Lower lobe of right lung (tissue), 2 donors: ENCODE measurements at regions not wholly inside any gene's neighbourhood (a gene's known extent, or its start where the extent isn't known, plus 50 kb on each side); places are given as distances from the start of the nearest gene placed in this dataset.

ENCODE experiments used
- ATAC-seq, 2 donors: fragments of 200-7000 bp; cut with Tn5 transposase; one replicate each; pipeline ENCODE4 v1.9.1; 2020 to 2022; ENCODE audit warnings: mild to moderate bottlenecking in 2 of 2, moderate library complexity in 2 of 2
- DNase-seq: peaks from one replicate; pipeline ENCODE4 v3.0.0-alpha.2; 2020
- H3K27ac ChIP-seq: fragments of 200-600 bp; one replicate; pipeline ENCODE4 v1.8.0; 2022
- H3K27me3 ChIP-seq: fragments of 200-600 bp; one replicate; pipeline ENCODE4 v1.8.0; 2022; ENCODE audit warnings: low read depth
- H3K36me3 ChIP-seq: fragments of 200-600 bp; one replicate; pipeline ENCODE4 v1.8.0; 2022; ENCODE audit warnings: mild to moderate bottlenecking
- H3K4me1 ChIP-seq: fragments of 200-600 bp; one replicate; pipeline ENCODE4 v1.8.0; 2022
- H3K4me3 ChIP-seq: fragments of 200-600 bp; one replicate; pipeline ENCODE4 v1.8.0; 2022; ENCODE audit warnings: mild to moderate bottlenecking
- H3K9me3 ChIP-seq: fragments of 200-600 bp; one replicate; pipeline ENCODE4 v1.8.0; 2022
- intact Hi-C: fragments of 100-400 bp; cut with DNase I; formaldehyde crosslinking; loops from one replicate; pipeline ENCODE4 v1.11.0; 2022
- TF ChIP-seq, protein P1 (sequence below): fragments of 200-600 bp; IDR thresholded peaks from one replicate; pipeline ENCODE4 v1.8.0; 2022; ENCODE audit warnings: antibody characterized with exemption, mild to moderate bottlenecking
- donor health status: DM: no; HTN: yes; CAD: no; lungs with severe emphysema.

DNA sequence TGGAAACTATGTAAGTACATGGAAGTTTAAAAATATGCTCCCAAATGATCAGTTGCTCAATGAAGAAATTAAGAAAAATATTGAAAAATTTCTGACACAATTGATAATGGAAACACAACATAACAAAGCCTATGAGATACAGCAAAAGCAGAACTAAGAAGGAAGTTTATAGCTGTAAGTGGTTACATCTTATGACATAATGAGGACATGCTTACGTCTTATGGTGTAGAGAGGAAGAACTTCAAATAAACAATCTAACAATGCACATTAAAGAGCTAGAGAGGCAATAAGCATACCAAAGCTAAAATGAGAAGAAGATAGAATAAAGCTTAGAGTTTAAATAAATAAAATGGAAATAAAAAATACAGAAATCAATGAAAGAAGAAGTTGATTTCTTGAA lies 50.0 kb upstream of the CEACAM21 start:
- no peak for DNase-seq
- no peaks in the 10 kb centered on the region for H3K9me3 ChIP-seq
- H3K27ac ChIP-seq, result no peak overlapping the region
- H3K27me3 ChIP-seq, result peaks cover 16% of the 10 kb centered on the region
- intact Hi-C loops, result no loop called here
- no peaks in the 10 kb centered on the region for H3K36me3 ChIP-seq
- TF ChIP-seq, protein P1, sequence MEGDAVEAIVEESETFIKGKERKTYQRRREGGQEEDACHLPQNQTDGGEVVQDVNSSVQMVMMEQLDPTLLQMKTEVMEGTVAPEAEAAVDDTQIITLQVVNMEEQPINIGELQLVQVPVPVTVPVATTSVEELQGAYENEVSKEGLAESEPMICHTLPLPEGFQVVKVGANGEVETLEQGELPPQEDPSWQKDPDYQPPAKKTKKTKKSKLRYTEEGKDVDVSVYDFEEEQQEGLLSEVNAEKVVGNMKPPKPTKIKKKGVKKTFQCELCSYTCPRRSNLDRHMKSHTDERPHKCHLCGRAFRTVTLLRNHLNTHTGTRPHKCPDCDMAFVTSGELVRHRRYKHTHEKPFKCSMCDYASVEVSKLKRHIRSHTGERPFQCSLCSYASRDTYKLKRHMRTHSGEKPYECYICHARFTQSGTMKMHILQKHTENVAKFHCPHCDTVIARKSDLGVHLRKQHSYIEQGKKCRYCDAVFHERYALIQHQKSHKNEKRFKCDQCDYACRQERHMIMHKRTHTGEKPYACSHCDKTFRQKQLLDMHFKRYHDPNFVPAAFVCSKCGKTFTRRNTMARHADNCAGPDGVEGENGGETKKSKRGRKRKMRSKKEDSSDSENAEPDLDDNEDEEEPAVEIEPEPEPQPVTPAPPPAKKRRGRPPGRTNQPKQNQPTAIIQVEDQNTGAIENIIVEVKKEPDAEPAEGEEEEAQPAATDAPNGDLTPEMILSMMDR, result no peak
- peaks cover 14% of the 10 kb centered on the region for H3K4me1 ChIP-seq
- no peak overlapping the region for H3K4me3 ChIP-seq
- ATAC-seq, result no peak
